WTC11 (cell line): ENCODE measurements at regions not wholly inside any gene's neighbourhood (a gene's known extent, or its start where the extent isn't known, plus 50 kb on each side); places are given as distances from the start of the nearest gene placed in this dataset.

ENCODE experiments used
- ATAC-seq: fragments of 200-7000 bp; cut with Tn5 transposase; 2 replicates; pipeline ENCODE4 v1.10.0; 2021; ENCODE audit warnings: mild to moderate bottlenecking, moderate library complexity
- CTCF ChIA-PET: fragments of 300-600 bp; sonication (Branson Sonifier 250); formaldehyde crosslinking; loops from one replicate; lab custom pipeline; 2021; ENCODE audit warnings: antibody characterized with exemption; lab: Charles Lee
- POLR2A ChIA-PET: fragments of 350-600 bp; sonication (Branson Sonifier 250); formaldehyde crosslinking; loops from one replicate; lab custom pipeline; 2021; ENCODE audit warnings: antibody characterized with exemption; lab: Charles Lee
- DNase-seq: peaks from one replicate; pipeline ENCODE4 v3.0.0; 2021; ENCODE audit warnings: low spot score
- H3K27ac Mint-ChIP-seq: 2 replicates; pipeline ENCODE4 v1.8.0; 2021; ENCODE audit warnings: mixed read lengths
- H3K27me3 Mint-ChIP-seq: 2 replicates; pipeline ENCODE4 v1.8.0; 2021; ENCODE audit warnings: low read depth, mild to moderate bottlenecking, moderate library complexity, mixed read lengths
- H3K36me3 Mint-ChIP-seq: 2 replicates; pipeline ENCODE4 v1.8.0; 2021; ENCODE audit warnings: mixed read lengths
- H3K4me1 Mint-ChIP-seq: 2 replicates; pipeline ENCODE4 v1.8.0; 2022; ENCODE audit warnings: mixed read lengths
- H3K4me3 Mint-ChIP-seq: 2 replicates; pipeline ENCODE4 v1.8.0; 2021; ENCODE audit warnings: mild to moderate bottlenecking, moderate library complexity, mixed read lengths
- H3K9me3 Mint-ChIP-seq: 2 replicates; pipeline ENCODE4 v1.8.0; 2021; ENCODE audit warnings: mixed read lengths
- ATF6 ChIP-seq: sonication (generic); formaldehyde crosslinking; IDR thresholded peaks from 2 replicates; pipeline ENCODE4 v1.8.1; 2023; ENCODE audit warnings: mild to moderate bottlenecking, missing genetic modification reagents
- CBFB ChIP-seq: sonication (generic); formaldehyde crosslinking; IDR thresholded peaks from 2 replicates; pipeline ENCODE4 v1.8.1; 2022; ENCODE audit warnings: mild to moderate bottlenecking, low read depth, missing genetic modification reagents
- CDX4 ChIP-seq: fragments of 250-450 bp; sonication (Bioruptor Pico); IDR thresholded peaks from 2 replicates; pipeline ENCODE4 v1.9.0; 2021; ENCODE audit warnings: moderate library complexity, mild to moderate bottlenecking, inconsistent platforms, borderline replicate concordance
- CREB1 ChIP-seq: sonication (generic); formaldehyde crosslinking; IDR thresholded peaks from 2 replicates; pipeline ENCODE4 v1.8.0; 2023; ENCODE audit warnings: mild to moderate bottlenecking, missing genetic modification reagents
- CREM ChIP-seq: sonication (generic); formaldehyde crosslinking; IDR thresholded peaks from 2 replicates; pipeline ENCODE4 v1.8.1; 2022; ENCODE audit warnings: mild to moderate bottlenecking, missing genetic modification reagents, moderate library complexity
- CTCF ChIP-seq: fragments of 200-600 bp; IDR thresholded peaks from 2 replicates; pipeline ENCODE4 v1.8.0; 2022; ENCODE audit warnings: antibody characterized with exemption
- E2F4 ChIP-seq: sonication (generic); formaldehyde crosslinking; IDR thresholded peaks from 2 replicates; pipeline ENCODE4 v1.8.1; 2022; ENCODE audit warnings: low read depth, mild to moderate bottlenecking, moderate library complexity, missing genetic modification reagents, borderline replicate concordance
- ESRRA ChIP-seq: sonication (generic); formaldehyde crosslinking; IDR thresholded peaks from 2 replicates; pipeline ENCODE4 v1.8.1; 2022; ENCODE audit warnings: mild to moderate bottlenecking, missing genetic modification reagents, borderline replicate concordance
- GTF2I ChIP-seq: fragments of 250-450 bp; sonication (Bioruptor Pico); conservative IDR thresholded peaks from 2 replicates; pipeline ENCODE4 v1.4.0; 2021; ENCODE audit warnings: mild to moderate bottlenecking
- KAT7 ChIP-seq: sonication (generic); formaldehyde crosslinking; IDR thresholded peaks from 2 replicates; pipeline ENCODE4 v1.8.1; 2023; ENCODE audit warnings: missing genetic modification reagents, mild to moderate bottlenecking, borderline replicate concordance
- NR1H2 ChIP-seq: sonication (generic); formaldehyde crosslinking; IDR thresholded peaks from 2 replicates; pipeline ENCODE4 v1.9.0; 2021; ENCODE audit warnings: mild to moderate bottlenecking, moderate library complexity, missing genetic modification reagents
- PRDM15 ChIP-seq: sonication (generic); formaldehyde crosslinking; IDR thresholded peaks from 2 replicates; pipeline ENCODE4 v1.8.0; 2022; ENCODE audit warnings: missing genetic modification reagents
- RELA ChIP-seq: sonication (generic); formaldehyde crosslinking; IDR thresholded peaks from 2 replicates; pipeline ENCODE4 v1.8.1; 2022; ENCODE audit warnings: missing genetic modification reagents, mild to moderate bottlenecking, borderline replicate concordance
- SMAD3 ChIP-seq: sonication (generic); formaldehyde crosslinking; IDR thresholded peaks from 2 replicates; pipeline ENCODE4 v1.8.0; 2022; ENCODE audit warnings: missing genetic modification reagents, mild to moderate bottlenecking, borderline replicate concordance
- SOX15 ChIP-seq: fragments of 250-450 bp; sonication (Bioruptor Pico); IDR thresholded peaks from 2 replicates; pipeline ENCODE4 v1.9.0; 2021; ENCODE audit warnings: mild to moderate bottlenecking
- TCF7 ChIP-seq: sonication (generic); formaldehyde crosslinking; IDR thresholded peaks from 2 replicates; pipeline ENCODE4 v1.8.0; 2022; ENCODE audit warnings: mild to moderate bottlenecking, low read depth, missing genetic modification reagents, moderate library complexity
- ZBTB43 ChIP-seq: sonication (generic); formaldehyde crosslinking; IDR thresholded peaks from 2 replicates; pipeline ENCODE4 v1.8.1; 2023; ENCODE audit warnings: mild to moderate bottlenecking, missing genetic modification reagents
- ZNF121 ChIP-seq: sonication (generic); formaldehyde crosslinking; IDR thresholded peaks from 2 replicates; pipeline ENCODE4 v1.8.0; 2023; ENCODE audit warnings: missing genetic modification reagents
- ZNF423 ChIP-seq: fragments of 250-450 bp; sonication (Bioruptor Pico); IDR thresholded peaks from 2 replicates; pipeline ENCODE4 v2.1.2; 2022; ENCODE audit warnings: mild to moderate bottlenecking, moderate library complexity
- ZNF425 ChIP-seq: fragments of 250-450 bp; sonication (Bioruptor Pico); conservative IDR thresholded peaks from 2 replicates; pipeline ENCODE4 v1.9.0; 2021; ENCODE audit warnings: mild to moderate bottlenecking

- TF ChIP-seq ZNF425 (no peak), TCF7 (CRISPR knock-in tag) (no peak), ATF6 (CRISPR knock-in tag) (no peak), CREB1 (CRISPR knock-in tag) (no peak), ESRRA (CRISPR knock-in tag) (no peak), PRDM15 (CRISPR knock-in tag) (no peak), CBFB (no peak)
- TF ChIP-seq, all 79 proteins: peak for 0
Observed at GRCh38 chr21:16388911-16389560, 659.3 kb downstream of the USP25 start (continued).

GRCh38 chr21:16389643-16390042 is 659.9 kb downstream of the USP25 start:
- H3K9me3 Mint-ChIP-seq = peaks cover 12% of the 10 kb centered on the region
- no peak for ATAC-seq

More at GRCh38 chr21:16389643-16390042, 659.9 kb downstream of the USP25 start:
- ChIA-PET CTCF (no interaction called here), POLR2A (no interaction called here)
- TF ChIP-seq ZBTB43 (CRISPR knock-in tag) (no peak), RELA (no peak), CREM (no peak), GTF2I (CRISPR knock-in tag) (no peak), CBFB (no peak), SMAD3 (CRISPR knock-in tag) (no peak), NR1H2 (CRISPR knock-in tag) (no peak), CDX4 (no peak), SOX15 (CRISPR knock-in tag) (no peak), ZNF423 (CRISPR knock-in tag) (no peak), ZNF121 (CRISPR knock-in tag) (no peak), E2F4 (no peak), CTCF (no peak), KAT7 (no peak)
- Mint-ChIP-seq H3K27me3 (no peaks in the 10 kb centered on the region; the same call in 1 of the 2 replicates), H3K36me3 (peaks cover 9% of the 10 kb centered on the region; the same call in 1 of the 2 replicates), H3K4me1 (peaks cover 16% of the 10 kb centered on the region), H3K27ac (no peak overlapping the region), H3K4me3 (no peak overlapping the region)
- no peak for DNase-seq
